Omental fat pad (tissue), 3 donors: ENCODE measurements at regions not wholly inside any gene's neighbourhood (a gene's known extent, or its start where the extent isn't known, plus 50 kb on each side); places are given as distances from the start of the nearest gene placed in this dataset.

ENCODE experiments used
- ATAC-seq: fragments of 150-250 bp; one replicate; pipeline ENCODE4 v1.9.1; 2016; ENCODE audit warnings: mild to moderate bottlenecking, moderate library complexity; ENCODE audit not compliant: low FRiP score
- DNase-seq: peaks from one replicate; pipeline ENCODE4 v3.0.0-alpha.2; 2019; ENCODE audit warnings: low spot score
- CTCF ChIP-seq, 3 donors: fragments of 450-650 bp; IDR thresholded peaks; one replicate each; pipeline ENCODE4 v1.5.1; 2016 to 2017; ENCODE audit warnings: antibody characterized with exemption in 3 of 3, mild to moderate bottlenecking in 3 of 3, moderate library complexity in 2 of 3

DNA sequence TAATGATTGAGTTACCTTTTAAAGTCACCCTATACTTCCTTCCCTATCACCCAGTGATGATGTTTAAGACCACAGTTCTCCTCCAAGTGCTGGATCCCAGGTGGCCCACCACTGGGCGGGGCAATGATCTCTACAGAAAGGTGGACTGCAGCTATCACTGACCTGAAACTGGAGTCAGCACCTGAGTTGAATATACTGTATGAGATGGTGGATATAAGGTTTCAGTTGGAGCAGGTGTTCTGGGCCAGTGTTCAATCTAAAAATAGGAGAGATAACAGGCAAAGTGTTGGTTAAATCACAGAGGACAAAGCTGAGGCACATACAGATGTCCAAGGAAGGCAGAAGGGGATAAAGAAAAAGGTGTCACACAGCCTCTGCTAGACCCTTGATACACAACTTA lies 96.6 kb downstream of the SIPA1L2 start:
- no peak for DNase-seq
- no peak for ATAC-seq
- no peak for TF ChIP-seq CTCF (IDR thresholded peaks at IDR 0.05)

DNA sequence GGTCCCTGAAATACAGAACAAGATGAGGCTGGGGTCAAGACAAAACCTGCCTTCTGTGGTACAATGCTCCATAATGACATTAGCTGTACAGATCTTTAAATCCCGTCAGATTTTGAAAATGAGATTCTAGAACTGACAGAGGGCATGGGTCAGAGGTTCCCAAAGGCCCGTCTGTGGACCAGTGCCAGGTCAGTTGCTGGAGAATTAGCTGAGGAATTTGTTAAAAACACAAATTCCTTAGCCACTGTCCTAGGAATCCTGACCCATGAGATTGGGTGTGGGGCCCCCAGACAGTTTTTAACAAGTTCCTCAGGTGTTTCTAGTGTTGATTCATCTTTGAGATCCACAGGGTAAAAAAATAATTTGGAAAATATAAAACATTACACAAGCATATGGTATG lies 97.0 kb downstream of the SIPA1L2 start:
- DNase-seq (no peak), ATAC-seq (no peak)
- no peak for TF ChIP-seq CTCF (IDR thresholded peaks at IDR 0.05)

- no peak for TF ChIP-seq CTCF (IDR thresholded peaks at IDR 0.05)
- DNase-seq (no peak), ATAC-seq (no peak)
Observed at GRCh38 chr1:232531291-232531690, 98.6 kb downstream of the SIPA1L2 start.

DNA sequence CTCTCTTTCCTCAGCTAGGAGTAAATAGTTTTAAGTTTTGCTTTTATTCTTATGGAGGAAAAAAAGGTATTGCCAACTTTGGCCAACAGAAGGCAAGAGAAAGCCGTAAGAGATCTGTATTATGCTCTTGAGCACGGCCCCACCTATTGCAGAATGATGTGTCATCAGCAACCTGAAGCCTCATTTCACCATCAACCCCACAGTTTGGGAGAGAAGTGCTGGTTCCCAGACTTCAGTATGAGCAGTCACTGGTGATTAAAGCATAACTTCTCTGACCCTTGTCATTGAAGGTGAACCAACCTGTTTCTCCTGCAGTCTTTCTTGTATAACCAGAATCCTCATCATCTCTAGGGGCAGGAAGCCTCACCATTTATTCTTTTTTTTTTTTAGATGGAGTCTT lies 100.2 kb downstream of the SIPA1L2 start:
- ATAC-seq (peak; percentile 26), DNase-seq (no peak)
- no peak for TF ChIP-seq CTCF (IDR thresholded peaks at IDR 0.05)

GRCh38 chr1:232528472-232529089 lies 101.4 kb downstream of the SIPA1L2 start:
- ATAC-seq (no peak), DNase-seq (no peak)
- no peak for TF ChIP-seq CTCF (IDR thresholded peaks at IDR 0.05)

GRCh38 chr1:232524056-232524455 lies 105.9 kb downstream of the SIPA1L2 start:
- ATAC-seq, result no peak
- no peak for TF ChIP-seq CTCF (IDR thresholded peaks at IDR 0.05)
- DNase-seq, result no peak

- no peak for TF ChIP-seq CTCF (IDR thresholded peaks at IDR 0.05)
- ATAC-seq (no peak), DNase-seq (no peak)
Observed at GRCh38 chr1:232522189-232522588, 107.7 kb downstream of the SIPA1L2 start.
